Vagina (tissue), 2 donors: ENCODE measurements at regions not wholly inside any gene's neighbourhood (a gene's known extent, or its start where the extent isn't known, plus 50 kb on each side); places are given as distances from the start of the nearest gene placed in this dataset.

Experiments used
- DNase-seq, 2 donors: peaks; one replicate each; pipeline ENCODE4 v3.0.0-alpha.2; 2017; ENCODE audit errors: extremely low spot score in 2 of 2
- H3K27ac ChIP-seq: fragments of 200-600 bp; sonication (generic); one replicate; pipeline ENCODE4 v1.5.1; 2019
- H3K27me3 ChIP-seq: fragments of 200-600 bp; sonication (generic); one replicate; pipeline ENCODE4 v1.5.1; 2019
- H3K36me3 ChIP-seq, 2 donors: fragments of 200-600 bp; sonication (generic); one replicate each; pipeline ENCODE4 v1.5.1; 2017 to 2019
- H3K4me1 ChIP-seq: fragments of 200-600 bp; sonication (generic); one replicate; pipeline ENCODE4 v1.5.1; 2019
- H3K4me3 ChIP-seq, 2 donors: fragments of 200-600 bp; sonication (generic); 1 replicate in 1 of 2; 2 replicates in 1 of 2; pipeline ENCODE4 v1.5.1; 2016 to 2019
- H3K9me3 ChIP-seq: fragments of 200-600 bp; sonication (generic); one replicate; pipeline ENCODE4 v1.5.1; 2019
- POLR2A ChIP-seq, 2 donors: fragments of 450-650 bp; IDR thresholded peaks; one replicate each; pipeline ENCODE4 v1.6.1; 2017; ENCODE audit warnings: antibody characterized with exemption in 2 of 2, mild to moderate bottlenecking in 2 of 2, moderate library complexity in 2 of 2
- POLR2AphosphoS5 ChIP-seq, 2 donors: sonication (generic); formaldehyde crosslinking; IDR thresholded peaks; one replicate each; pipeline ENCODE4 v1.9.0; 2017; ENCODE audit warnings: antibody characterized with exemption in 2 of 2, mild to moderate bottlenecking in 2 of 2, low read depth in 1 of 2; ENCODE audit not compliant: insufficient read depth in 1 of 2
- intact Hi-C: fragments of 100-400 bp; cut with DNase I; formaldehyde crosslinking; loops from one replicate; pipeline ENCODE4 v1.15.1; 2023
- TF ChIP-seq, protein P1 (sequence below), 3 experiments: fragments of 450-650 bp in 2 of 3; fragments of 200-600 bp in 1 of 3; sonication (generic) in 1 of 3; IDR thresholded peaks; one replicate each; pipeline ENCODE4 v1.5.1; 2017 to 2019; ENCODE audit warnings: antibody characterized with exemption in 3 of 3, mild to moderate bottlenecking in 2 of 3, moderate library complexity in 2 of 3

- Histone ChIP-seq H3K36me3 (no peaks in the 10 kb centered on the region), H3K4me1 (no peaks in the 10 kb centered on the region), H3K27ac (peak overlapping the region; percentile 34), H3K27me3 (no peaks in the 10 kb centered on the region), H3K9me3 (no peaks in the 10 kb centered on the region), H3K4me3 (no peak overlapping the region)
- intact Hi-C loops = no loop called here
- no peak for DNase-seq
- TF ChIP-seq POLR2AphosphoS5 (IDR thresholded peaks at IDR 0.05; ENCODE audit: insufficient read depth in 1 of 2, low read depth in 1 of 2) = peak in 1 of 2 donors; percentile 24
- TF ChIP-seq, protein P1, sequence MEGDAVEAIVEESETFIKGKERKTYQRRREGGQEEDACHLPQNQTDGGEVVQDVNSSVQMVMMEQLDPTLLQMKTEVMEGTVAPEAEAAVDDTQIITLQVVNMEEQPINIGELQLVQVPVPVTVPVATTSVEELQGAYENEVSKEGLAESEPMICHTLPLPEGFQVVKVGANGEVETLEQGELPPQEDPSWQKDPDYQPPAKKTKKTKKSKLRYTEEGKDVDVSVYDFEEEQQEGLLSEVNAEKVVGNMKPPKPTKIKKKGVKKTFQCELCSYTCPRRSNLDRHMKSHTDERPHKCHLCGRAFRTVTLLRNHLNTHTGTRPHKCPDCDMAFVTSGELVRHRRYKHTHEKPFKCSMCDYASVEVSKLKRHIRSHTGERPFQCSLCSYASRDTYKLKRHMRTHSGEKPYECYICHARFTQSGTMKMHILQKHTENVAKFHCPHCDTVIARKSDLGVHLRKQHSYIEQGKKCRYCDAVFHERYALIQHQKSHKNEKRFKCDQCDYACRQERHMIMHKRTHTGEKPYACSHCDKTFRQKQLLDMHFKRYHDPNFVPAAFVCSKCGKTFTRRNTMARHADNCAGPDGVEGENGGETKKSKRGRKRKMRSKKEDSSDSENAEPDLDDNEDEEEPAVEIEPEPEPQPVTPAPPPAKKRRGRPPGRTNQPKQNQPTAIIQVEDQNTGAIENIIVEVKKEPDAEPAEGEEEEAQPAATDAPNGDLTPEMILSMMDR (IDR thresholded peaks at IDR 0.05) = no peak
Observed at GRCh38 chr2:237244976-237245646, 159.4 kb downstream of the COPS8 start.

DNA sequence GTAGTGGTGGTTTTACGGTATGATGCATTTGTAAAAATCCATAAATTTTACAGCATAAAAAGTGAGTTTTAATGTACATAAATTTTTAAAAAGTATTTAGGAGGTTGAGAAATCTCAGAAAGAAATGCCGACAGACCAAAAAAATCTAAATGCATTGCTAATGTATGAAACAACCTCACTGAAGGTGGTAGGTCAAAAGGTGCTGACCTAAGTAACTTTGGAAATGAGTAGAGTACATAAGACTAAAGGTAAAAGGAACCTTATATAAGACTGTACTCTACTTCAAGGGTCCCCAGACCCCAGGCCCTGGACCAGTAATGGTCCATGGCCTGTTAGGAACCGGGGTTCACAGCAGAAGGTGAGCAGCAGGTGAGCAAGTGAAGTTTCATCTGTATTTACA, 163.4 kb downstream of the COL6A3 start:
- no peaks in the 10 kb centered on the region for H3K27me3 ChIP-seq
- H3K36me3 ChIP-seq = no peaks in the 10 kb centered on the region
- intact Hi-C loops = loop anchor here (10.0 kb wide), 1 partner anchor 66 kb away; no protein-coding TSS in a partner anchor
- H3K4me3 ChIP-seq = no peak overlapping the region
- TF ChIP-seq, protein P1 (IDR thresholded peaks at IDR 0.05) = no peak
- TF ChIP-seq POLR2AphosphoS5 (IDR thresholded peaks at IDR 0.05; ENCODE audit: insufficient read depth in 1 of 2, low read depth in 1 of 2) = no peak
- TF ChIP-seq POLR2A (IDR thresholded peaks at IDR 0.05) = no peak
- peaks cover 17% of the 10 kb centered on the region for H3K4me1 ChIP-seq
- no peak for DNase-seq
- no peak overlapping the region for H3K27ac ChIP-seq
- H3K9me3 ChIP-seq = no peaks in the 10 kb centered on the region

DNA sequence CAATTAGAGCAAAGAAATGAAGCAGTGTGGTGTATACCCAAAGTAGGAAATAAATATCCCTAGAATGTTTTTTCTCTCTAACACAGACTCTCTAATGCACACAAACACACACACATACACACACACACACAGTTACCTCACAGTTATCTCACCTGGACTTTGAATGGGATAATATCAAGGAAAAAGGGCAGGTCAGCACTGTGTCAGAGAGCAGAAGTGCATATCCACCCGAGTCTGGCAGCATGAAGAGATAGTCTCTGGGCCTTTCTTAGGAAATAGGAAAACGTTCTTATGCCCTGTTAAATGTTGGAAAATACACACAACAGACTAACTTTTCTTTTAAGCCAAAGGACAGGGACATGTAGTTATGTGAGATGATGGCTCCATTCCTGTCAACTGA, 162.0 kb downstream of the COL6A3 start:
- H3K4me3 ChIP-seq = no peak overlapping the region
- intact Hi-C loops = loop anchor here (10.0 kb wide), 1 partner anchor 67 kb away; no protein-coding TSS in a partner anchor
- peaks cover 30% of the 10 kb centered on the region for H3K4me1 ChIP-seq
- H3K9me3 ChIP-seq = no peaks in the 10 kb centered on the region
- no peaks in the 10 kb centered on the region for H3K27me3 ChIP-seq
- no peak for DNase-seq
- peak overlapping the region; percentile 51 for H3K27ac ChIP-seq
- no peak for TF ChIP-seq POLR2A (IDR thresholded peaks at IDR 0.05)
- no peaks in the 10 kb centered on the region for H3K36me3 ChIP-seq

- intact Hi-C loops = loop anchor here (10.0 kb wide), 1 partner anchor 68 kb away; no protein-coding TSS in a partner anchor
- no peaks in the 10 kb centered on the region for H3K36me3 ChIP-seq
- peak overlapping the region; percentile 89 for H3K27ac ChIP-seq
Observed at GRCh38 chr2:237253046-237253702, 160.8 kb downstream of the COL6A3 start.

GRCh38 chr2:237254369-237254861, 159.5 kb downstream of the COL6A3 start:
- no peaks in the 10 kb centered on the region for H3K9me3 ChIP-seq
- DNase-seq = no peak
- no peak for TF ChIP-seq POLR2A (IDR thresholded peaks at IDR 0.05)
- TF ChIP-seq, protein P1 (IDR thresholded peaks at IDR 0.05) = no peak
- TF ChIP-seq POLR2AphosphoS5 (IDR thresholded peaks at IDR 0.05; ENCODE audit: insufficient read depth in 1 of 2, low read depth in 1 of 2) = peak; percentile 36 to 37
- H3K4me1 ChIP-seq = peaks cover 45% of the 10 kb centered on the region
- H3K4me3 ChIP-seq = no peak overlapping the region
- no peaks in the 10 kb centered on the region for H3K36me3 ChIP-seq
- no peaks in the 10 kb centered on the region for H3K27me3 ChIP-seq
- intact Hi-C loops = loop anchor here (10.0 kb wide), 1 partner anchor 70 kb away; no protein-coding TSS in a partner anchor
- H3K27ac ChIP-seq = peak overlapping the region; percentile 89

More at GRCh38 chr2:237253046-237253702, 160.8 kb downstream of the COL6A3 start:
- H3K4me3 ChIP-seq = no peak overlapping the region
- no peaks in the 10 kb centered on the region for H3K27me3 ChIP-seq
- H3K9me3 ChIP-seq = no peaks in the 10 kb centered on the region
- no peak for TF ChIP-seq POLR2A (IDR thresholded peaks at IDR 0.05)
- no peak for TF ChIP-seq POLR2AphosphoS5 (IDR thresholded peaks at IDR 0.05; ENCODE audit: insufficient read depth in 1 of 2, low read depth in 1 of 2)
- TF ChIP-seq, protein P1 (IDR thresholded peaks at IDR 0.05) = no peak
- H3K4me1 ChIP-seq = peaks cover 34% of the 10 kb centered on the region
- DNase-seq = no peak
